Adrenal gland (tissue), 5 donors: ENCODE measurements at regions not wholly inside any gene's neighbourhood (a gene's known extent, or its start where the extent isn't known, plus 50 kb on each side); places are given as distances from the start of the nearest gene placed in this dataset.

Experiments
- CTCF ChIP-seq, 6 experiments: fragments of 450-650 bp in 4 of 6; fragments of 200-600 bp in 2 of 6; sonication (generic) in 1 of 6; IDR thresholded peaks; 1 replicate in 5 of 6; 2 replicates in 1 of 6; pipeline versions ENCODE4 v1.5.1 to v1.8.0; 2016 to 2021; ENCODE audit warnings: antibody characterized with exemption in 6 of 6, mild to moderate bottlenecking in 2 of 6, moderate library complexity in 1 of 6
- POLR2A ChIP-seq, 2 donors: fragments of 450-650 bp; IDR thresholded peaks; one replicate each; pipeline ENCODE4 v1.6.1; 2017; ENCODE audit warnings: antibody characterized with exemption in 2 of 2, mild to moderate bottlenecking in 2 of 2, moderate library complexity in 1 of 2
- donor health status: DM: no; HTN: no; CAD: no.

- TF ChIP-seq POLR2A (IDR thresholded peaks at IDR 0.05): no peak
- no peak for TF ChIP-seq CTCF (IDR thresholded peaks at IDR 0.05)
Observed at GRCh38 chr12:114163771-114164170, 197.6 kb upstream of the RBM19 start.
